OCI-LY7 (cell line): ENCODE measurements at regions not wholly inside any gene's neighbourhood (a gene's known extent, or its start where the extent isn't known, plus 50 kb on each side); places are given as distances from the start of the nearest gene placed in this dataset.

Experiments used
- BruUV-seq: library from RNA; stranded (reverse); fragments of 400-500 nt; replicated peaks from 2 replicates; lab custom pipeline; 2021; lab: Mats Ljungman, UMichigan
- CTCF ChIA-PET: fragments of 300-600 bp; sonication (Branson Sonifier 250); formaldehyde crosslinking; loops from one replicate; lab custom pipeline; 2022; ENCODE audit warnings: antibody characterized with exemption; ENCODE audit not compliant: unreplicated experiment; lab: Charles Lee
- POLR2A ChIA-PET: fragments of 300-600 bp; sonication (Branson Sonifier 250); formaldehyde crosslinking; loops from one replicate; lab custom pipeline; 2022; ENCODE audit warnings: antibody characterized with exemption; lab: Charles Lee
- DNase-seq: peaks from one replicate; pipeline ENCODE4 v3.0.0-alpha.2; 2015; ENCODE audit warnings: low spot score
- H2AFZ ChIP-seq: fragments of 200-600 bp; sonication (generic), shearing (Covaris generic); 2 replicates; pipeline ENCODE4 v1.6.1; 2014; ENCODE audit warnings: mild to moderate bottlenecking, antibody characterized with exemption, low read length, moderate library complexity
- H3K27ac ChIP-seq: fragments of 200-600 bp; sonication (generic); 2 replicates; pipeline ENCODE4 v1.5.1; 2014; ENCODE audit warnings: mixed run types, low read depth, mild to moderate bottlenecking, moderate library complexity, low read length, inconsistent platforms; ENCODE audit not compliant: poor library complexity, severe bottlenecking
- H3K36me3 ChIP-seq: fragments of 200-600 bp; sonication (generic); 2 replicates; pipeline ENCODE4 v1.6.1; 2014; ENCODE audit warnings: mild to moderate bottlenecking, antibody characterized with exemption, low read length, moderate library complexity, mixed read lengths; ENCODE audit not compliant: insufficient read depth
- H3K4me1 ChIP-seq: fragments of 200-600 bp; sonication (generic); 2 replicates; pipeline ENCODE4 v1.5.1; 2014; ENCODE audit warnings: mild to moderate bottlenecking, low read length; ENCODE audit not compliant: insufficient read depth, poor library complexity, severe bottlenecking
- H3K4me2 ChIP-seq: fragments of 200-600 bp; sonication (generic); 2 replicates; pipeline ENCODE4 v1.6.1; 2014; ENCODE audit warnings: mild to moderate bottlenecking, low read length
- H3K4me3 ChIP-seq: fragments of 200-600 bp; sonication (generic); 2 replicates; pipeline ENCODE4 v1.5.1; 2014; ENCODE audit warnings: mild to moderate bottlenecking, low read depth, low read length; ENCODE audit not compliant: poor library complexity, severe bottlenecking
- H3K79me2 ChIP-seq: fragments of 200-600 bp; sonication (generic); 2 replicates; pipeline ENCODE4 v1.6.1; 2016; ENCODE audit warnings: low read depth, mild to moderate bottlenecking, low read length, moderate library complexity, mixed read lengths; ENCODE audit not compliant: insufficient read depth
- H3K9me2 ChIP-seq: fragments of 200-600 bp; sonication (generic); 2 replicates; pipeline ENCODE4 v1.6.1; 2016; ENCODE audit warnings: mild to moderate bottlenecking, low read length, mixed read lengths; ENCODE audit not compliant: insufficient read depth
- H3K9me3 ChIP-seq: fragments of 200-600 bp; sonication (generic); 2 replicates; pipeline ENCODE4 v1.6.1; 2014; ENCODE audit warnings: mild to moderate bottlenecking, mixed run types, low read length, mixed read lengths
- H4K20me1 ChIP-seq: fragments of 200-600 bp; sonication (generic); 2 replicates; pipeline ENCODE4 v1.6.1; 2014; ENCODE audit warnings: mild to moderate bottlenecking, antibody characterized with exemption, low read length, moderate library complexity, mixed read lengths; ENCODE audit not compliant: insufficient read depth
- EZH2phosphoT487 ChIP-seq: fragments of 200-600 bp; sonication (generic); IDR thresholded peaks from 2 replicates; pipeline ENCODE4 v1.6.1; 2018; ENCODE audit warnings: low read depth, borderline replicate concordance, mild to moderate bottlenecking, mixed run types, antibody characterized with exemption, low read length, moderate library complexity, mixed read lengths
- intact Hi-C: fragments of 100-400 bp; cut with micrococcal nuclease; formaldehyde crosslinking; loops from one replicate; pipeline ENCODE4 v1.10.0; 2022; ENCODE audit not compliant: unreplicated experiment
- TF ChIP-seq, protein P1 (sequence below): fragments of 200-600 bp; sonication (generic); conservative IDR thresholded peaks from 2 replicates; pipeline ENCODE4 v1.5.1; 2014; ENCODE audit warnings: mild to moderate bottlenecking, antibody characterized with exemption, low read length, moderate library complexity, mixed read lengths

GRCh38 chr21:27700974-27701614 is 734.2 kb upstream of the ADAMTS5 start:
- peak; percentile 31 for DNase-seq
- Histone ChIP-seq H2AFZ (no peak overlapping the region), H3K9me3 (no peaks in the 10 kb centered on the region), H3K9me2 (no peaks in the 10 kb centered on the region), H3K79me2 (no peaks in the 10 kb centered on the region), H3K4me1 (no peaks in the 10 kb centered on the region), H3K4me3 (no peak overlapping the region), H3K36me3 (no peaks in the 10 kb centered on the region), H4K20me1 (no peaks in the 10 kb centered on the region), H3K4me2 (no peak overlapping the region), H3K27ac (no peak overlapping the region)
- POLR2A ChIA-PET = interaction anchor here (0.6 to 0.8 kb wide), 2 partner anchors 12 to 61 kb away, joined by 3 read pairs; no protein-coding TSS in a partner anchor
- intact Hi-C loops = loop anchor here (5.0 kb wide), 1 partner anchor 849 kb away; no protein-coding TSS in a partner anchor
- CTCF ChIA-PET = no interaction called here
- BruUV-seq = no TSS peak
- TF ChIP-seq EZH2phosphoT487 = no peak
- TF ChIP-seq, protein P1, sequence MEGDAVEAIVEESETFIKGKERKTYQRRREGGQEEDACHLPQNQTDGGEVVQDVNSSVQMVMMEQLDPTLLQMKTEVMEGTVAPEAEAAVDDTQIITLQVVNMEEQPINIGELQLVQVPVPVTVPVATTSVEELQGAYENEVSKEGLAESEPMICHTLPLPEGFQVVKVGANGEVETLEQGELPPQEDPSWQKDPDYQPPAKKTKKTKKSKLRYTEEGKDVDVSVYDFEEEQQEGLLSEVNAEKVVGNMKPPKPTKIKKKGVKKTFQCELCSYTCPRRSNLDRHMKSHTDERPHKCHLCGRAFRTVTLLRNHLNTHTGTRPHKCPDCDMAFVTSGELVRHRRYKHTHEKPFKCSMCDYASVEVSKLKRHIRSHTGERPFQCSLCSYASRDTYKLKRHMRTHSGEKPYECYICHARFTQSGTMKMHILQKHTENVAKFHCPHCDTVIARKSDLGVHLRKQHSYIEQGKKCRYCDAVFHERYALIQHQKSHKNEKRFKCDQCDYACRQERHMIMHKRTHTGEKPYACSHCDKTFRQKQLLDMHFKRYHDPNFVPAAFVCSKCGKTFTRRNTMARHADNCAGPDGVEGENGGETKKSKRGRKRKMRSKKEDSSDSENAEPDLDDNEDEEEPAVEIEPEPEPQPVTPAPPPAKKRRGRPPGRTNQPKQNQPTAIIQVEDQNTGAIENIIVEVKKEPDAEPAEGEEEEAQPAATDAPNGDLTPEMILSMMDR = peak; percentile 73

DNA sequence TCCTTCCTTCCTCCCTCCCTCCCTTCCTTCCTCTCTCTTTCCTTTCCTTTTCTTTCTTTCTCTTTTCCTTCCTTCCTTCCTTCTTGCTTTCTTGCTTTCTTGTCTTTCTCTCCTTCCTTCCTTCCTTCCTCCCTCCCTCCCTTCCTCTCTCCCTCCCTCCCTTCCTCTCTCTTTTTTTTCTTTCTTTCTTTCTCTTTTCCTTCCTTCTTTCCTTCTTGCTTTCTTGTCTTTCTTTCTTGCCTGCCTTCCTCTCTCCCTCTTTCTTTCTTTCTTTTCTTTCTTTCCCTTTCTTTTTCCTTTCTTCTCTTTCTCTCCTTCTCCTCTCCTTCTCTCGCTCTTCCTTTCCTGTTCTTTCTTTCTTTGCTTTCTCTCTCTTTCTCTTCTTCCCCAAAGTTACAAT is 728.4 kb upstream of the ADAMTS5 start:
- TF ChIP-seq, protein P1 = no peak
- TF ChIP-seq EZH2phosphoT487 = no peak
- no TSS peak for BruUV-seq
- H3K79me2 ChIP-seq = no peaks in the 10 kb centered on the region
- H4K20me1 ChIP-seq = no peaks in the 10 kb centered on the region
- no peak overlapping the region for H2AFZ ChIP-seq
- H3K9me3 ChIP-seq = no peaks in the 10 kb centered on the region
- no peaks in the 10 kb centered on the region for H3K36me3 ChIP-seq
- no peak overlapping the region for H3K4me3 ChIP-seq
- POLR2A ChIA-PET = no interaction called here
- intact Hi-C loops = no loop called here
- no peak overlapping the region for H3K27ac ChIP-seq
- H3K4me1 ChIP-seq = no peaks in the 10 kb centered on the region
- CTCF ChIA-PET = no interaction called here
- no peak for DNase-seq
- no peaks in the 10 kb centered on the region for H3K9me2 ChIP-seq
- no peak overlapping the region for H3K4me2 ChIP-seq

GRCh38 chr21:27694667-27695066 is 727.8 kb upstream of the ADAMTS5 start:
- no TSS peak for BruUV-seq
- Histone ChIP-seq H3K4me3 (no peak overlapping the region), H3K79me2 (no peaks in the 10 kb centered on the region), H2AFZ (no peak overlapping the region), H3K27ac (no peak overlapping the region), H4K20me1 (no peaks in the 10 kb centered on the region), H3K4me2 (no peak overlapping the region), H3K9me3 (0 out of 2 replicates have a peak, but pooled peaks cover under 1% of the 10 kb centered on the region), H3K36me3 (no peaks in the 10 kb centered on the region), H3K4me1 (no peaks in the 10 kb centered on the region), H3K9me2 (no peaks in the 10 kb centered on the region)
- intact Hi-C loops = no loop called here
- ChIA-PET POLR2A (no interaction called here), CTCF (no interaction called here)
- no peak for DNase-seq
- TF ChIP-seq EZH2phosphoT487 = no peak
- TF ChIP-seq, protein P1 = no peak
